Astrocyte (in vitro differentiated cells and primary cell): ENCODE measurements at regions not wholly inside any gene's neighbourhood (a gene's known extent, or its start where the extent isn't known, plus 50 kb on each side); places are given as distances from the start of the nearest gene placed in this dataset.

Source experiments
- DNase-seq: peaks from one replicate; pipeline ENCODE4 v3.0.0-alpha.2; 2010; ENCODE audit warnings: low read depth
- FAIRE-seq: peaks from 2 replicates; lab custom pipeline; 2011; peaks lifted over from hg19 to GRCh38; lab: Jason Lieb, UNC
- H2AFZ ChIP-seq: 2 replicates; pipeline ENCODE4 v1.6.0; 2012; ENCODE audit warnings: low read depth, low read length, inconsistent platforms
- H3K27ac ChIP-seq: 2 replicates; pipeline ENCODE4 v1.5.1; 2011; ENCODE audit warnings: low read depth, low read length, inconsistent platforms
- H3K27me3 ChIP-seq: 2 replicates; pipeline ENCODE4 v1.6.0; 2011; ENCODE audit warnings: low read length, inconsistent platforms; ENCODE audit not compliant: insufficient read depth
- H3K36me3 ChIP-seq: 2 replicates; pipeline ENCODE4 v1.5.1; 2011; ENCODE audit warnings: low read length, inconsistent platforms; ENCODE audit not compliant: insufficient read depth
- H3K4me1 ChIP-seq: 2 replicates; pipeline ENCODE4 v1.5.1; 2011; ENCODE audit warnings: low read length, inconsistent platforms; ENCODE audit not compliant: insufficient read depth
- H3K4me2 ChIP-seq: 2 replicates; pipeline ENCODE4 v1.6.0; 2012; ENCODE audit warnings: low read length, inconsistent platforms
- H3K4me3 ChIP-seq: 2 replicates; pipeline ENCODE4 v1.5.1; 2011; ENCODE audit warnings: low read depth, mild to moderate bottlenecking, low read length, inconsistent platforms; ENCODE audit not compliant: insufficient read depth
- H3K79me2 ChIP-seq: 2 replicates; pipeline ENCODE4 v1.6.0; 2012; ENCODE audit warnings: mild to moderate bottlenecking, low read length, inconsistent platforms; ENCODE audit not compliant: insufficient read depth
- H3K9ac ChIP-seq: 2 replicates; pipeline ENCODE4 v1.6.0; 2012; ENCODE audit warnings: mild to moderate bottlenecking, low read length, inconsistent platforms
- H3K9me3 ChIP-seq: 2 replicates; pipeline ENCODE4 v1.5.1; 2012; ENCODE audit warnings: low read depth, mild to moderate bottlenecking, low read length, inconsistent platforms; ENCODE audit not compliant: insufficient read depth
- H4K20me1 ChIP-seq: 2 replicates; pipeline ENCODE4 v1.6.0; 2012; ENCODE audit warnings: low read length, inconsistent platforms; ENCODE audit not compliant: insufficient read depth
- H3K27ac Mint-ChIP-seq: one replicate; pipeline ENCODE4 v1.8.0; 2021; ENCODE audit warnings: mild to moderate bottlenecking, mixed read lengths; ENCODE audit not compliant: unreplicated experiment
- H3K27me3 Mint-ChIP-seq: one replicate; pipeline ENCODE4 v1.8.0; 2021; ENCODE audit warnings: low read depth, mixed read lengths; ENCODE audit not compliant: unreplicated experiment
- H3K36me3 Mint-ChIP-seq: one replicate; pipeline ENCODE4 v1.8.0; 2021; ENCODE audit warnings: low read depth, mixed read lengths; ENCODE audit not compliant: unreplicated experiment
- H3K4me1 Mint-ChIP-seq: one replicate; pipeline ENCODE4 v1.8.0; 2021; ENCODE audit warnings: low read depth, mixed read lengths; ENCODE audit not compliant: unreplicated experiment
- H3K4me3 Mint-ChIP-seq: one replicate; pipeline ENCODE4 v1.8.0; 2021; ENCODE audit warnings: mild to moderate bottlenecking, moderate library complexity, mixed read lengths; ENCODE audit not compliant: unreplicated experiment
- H3K9me3 Mint-ChIP-seq: one replicate; pipeline ENCODE4 v1.8.0; 2021; ENCODE audit warnings: mild to moderate bottlenecking, mixed read lengths; ENCODE audit not compliant: unreplicated experiment
- CTCF ChIP-seq: IDR thresholded peaks from 2 replicates; pipeline ENCODE4 v1.5.1; 2011; ENCODE audit warnings: low read depth, mild to moderate bottlenecking, inconsistent platforms, low read length, moderate library complexity; ENCODE audit not compliant: insufficient read depth
- EZH2 ChIP-seq: IDR thresholded peaks from 2 replicates; pipeline ENCODE4 v1.6.1; 2012; ENCODE audit warnings: mild to moderate bottlenecking, low read length, inconsistent platforms; ENCODE audit not compliant: insufficient read depth

- H3K4me2 ChIP-seq: no peak overlapping the region
- H2AFZ ChIP-seq: no peak overlapping the region
- Mint-ChIP-seq H3K27ac (no peak overlapping the region), H3K4me3 (no peak overlapping the region), H3K4me1 (no peaks in the 10 kb centered on the region), H3K9me3 (peaks cover 19% of the 10 kb centered on the region), H3K36me3 (peaks cover 3% of the 10 kb centered on the region), H3K27me3 (peaks cover 23% of the 10 kb centered on the region)
- FAIRE-seq: no peak
- no peak overlapping the region for H3K4me3 ChIP-seq
- H3K27ac ChIP-seq: no peak overlapping the region
- no peak for TF ChIP-seq EZH2
- TF ChIP-seq CTCF: no peak
- DNase-seq: no peak
- H3K9me3 ChIP-seq: no peaks in the 10 kb centered on the region
- no peaks in the 10 kb centered on the region for H4K20me1 ChIP-seq
- no peaks in the 10 kb centered on the region for H3K4me1 ChIP-seq
- H3K36me3 ChIP-seq: no peaks in the 10 kb centered on the region
- no peaks in the 10 kb centered on the region for H3K79me2 ChIP-seq
- H3K27me3 ChIP-seq: peaks cover 3% of the 10 kb centered on the region
- no peak overlapping the region for H3K9ac ChIP-seq
These were observed 58.3 kb upstream of the NANOS1 start for GRCh38 chr10:118971187-118971586.

- no peak overlapping the region for H3K4me3 ChIP-seq
- no peak overlapping the region for H3K4me2 ChIP-seq
- no peaks in the 10 kb centered on the region for H3K36me3 ChIP-seq
- H3K79me2 ChIP-seq: no peaks in the 10 kb centered on the region
- Mint-ChIP-seq H3K4me3 (no peak overlapping the region), H3K4me1 (no peaks in the 10 kb centered on the region), H3K9me3 (peaks cover 19% of the 10 kb centered on the region), H3K27ac (no peak overlapping the region), H3K27me3 (peaks cover 22% of the 10 kb centered on the region), H3K36me3 (peaks cover 3% of the 10 kb centered on the region)
- H4K20me1 ChIP-seq: no peaks in the 10 kb centered on the region
- H3K4me1 ChIP-seq: no peaks in the 10 kb centered on the region
- FAIRE-seq (no peak), DNase-seq (no peak)
- no peak overlapping the region for H2AFZ ChIP-seq
- no peak overlapping the region for H3K9ac ChIP-seq
- no peak overlapping the region for H3K27ac ChIP-seq
- TF ChIP-seq EZH2: no peak
- no peak for TF ChIP-seq CTCF
- no peaks in the 10 kb centered on the region for H3K9me3 ChIP-seq
- peaks cover 3% of the 10 kb centered on the region for H3K27me3 ChIP-seq
These were observed 57.6 kb upstream of the NANOS1 start for GRCh38 chr10:118971876-118972275.

- peaks cover 30% of the 10 kb centered on the region for H3K27me3 Mint-ChIP-seq
- no peak for FAIRE-seq
- no peaks in the 10 kb centered on the region for H3K4me1 ChIP-seq
These were observed 55.8 kb upstream of the NANOS1 start for GRCh38 chr10:118973744-118974143.

More at GRCh38 chr10:118973744-118974143, 55.8 kb upstream of the NANOS1 start:
- Mint-ChIP-seq H3K27ac (no peak overlapping the region), H3K36me3 (peaks cover 3% of the 10 kb centered on the region), H3K4me1 (no peaks in the 10 kb centered on the region), H3K9me3 (peaks cover 19% of the 10 kb centered on the region), H3K4me3 (no peak overlapping the region)
- no peak overlapping the region for H3K4me3 ChIP-seq
- H3K36me3 ChIP-seq: no peaks in the 10 kb centered on the region
- no peak for TF ChIP-seq EZH2
- no peak for TF ChIP-seq CTCF
- no peak overlapping the region for H2AFZ ChIP-seq
- H3K27me3 ChIP-seq: peaks cover 3% of the 10 kb centered on the region
- H3K27ac ChIP-seq: no peak overlapping the region
- H3K4me2 ChIP-seq: no peak overlapping the region
- no peak overlapping the region for H3K9ac ChIP-seq
- H4K20me1 ChIP-seq: no peaks in the 10 kb centered on the region
- H3K79me2 ChIP-seq: no peaks in the 10 kb centered on the region
- no peaks in the 10 kb centered on the region for H3K9me3 ChIP-seq
- DNase-seq: no peak
